WTC11 (cell line): ENCODE measurements at regions not wholly inside any gene's neighbourhood (a gene's known extent, or its start where the extent isn't known, plus 50 kb on each side); places are given as distances from the start of the nearest gene placed in this dataset.

Source experiments
- ATAC-seq: fragments of 200-7000 bp; cut with Tn5 transposase; 2 replicates; pipeline ENCODE4 v1.10.0; 2021; ENCODE audit warnings: mild to moderate bottlenecking, moderate library complexity
- CTCF ChIA-PET: fragments of 300-600 bp; sonication (Branson Sonifier 250); formaldehyde crosslinking; loops from one replicate; lab custom pipeline; 2021; ENCODE audit warnings: antibody characterized with exemption; lab: Charles Lee
- POLR2A ChIA-PET: fragments of 350-600 bp; sonication (Branson Sonifier 250); formaldehyde crosslinking; loops from one replicate; lab custom pipeline; 2021; ENCODE audit warnings: antibody characterized with exemption; lab: Charles Lee
- DNase-seq: peaks from one replicate; pipeline ENCODE4 v3.0.0; 2021; ENCODE audit warnings: low spot score
- H3K27ac Mint-ChIP-seq: 2 replicates; pipeline ENCODE4 v1.8.0; 2021; ENCODE audit warnings: mixed read lengths
- H3K27me3 Mint-ChIP-seq: 2 replicates; pipeline ENCODE4 v1.8.0; 2021; ENCODE audit warnings: low read depth, mild to moderate bottlenecking, moderate library complexity, mixed read lengths
- H3K36me3 Mint-ChIP-seq: 2 replicates; pipeline ENCODE4 v1.8.0; 2021; ENCODE audit warnings: mixed read lengths
- H3K4me1 Mint-ChIP-seq: 2 replicates; pipeline ENCODE4 v1.8.0; 2022; ENCODE audit warnings: mixed read lengths
- H3K4me3 Mint-ChIP-seq: 2 replicates; pipeline ENCODE4 v1.8.0; 2021; ENCODE audit warnings: mild to moderate bottlenecking, moderate library complexity, mixed read lengths
- H3K9me3 Mint-ChIP-seq: 2 replicates; pipeline ENCODE4 v1.8.0; 2021; ENCODE audit warnings: mixed read lengths
- ATF1 ChIP-seq: sonication (generic); formaldehyde crosslinking; IDR thresholded peaks from 2 replicates; pipeline ENCODE4 v1.8.1; 2023; ENCODE audit warnings: mild to moderate bottlenecking, moderate library complexity, missing genetic modification reagents
- E2F5 ChIP-seq: sonication (generic); formaldehyde crosslinking; IDR thresholded peaks from 2 replicates; pipeline ENCODE4 v1.8.1; 2022; ENCODE audit warnings: mild to moderate bottlenecking, moderate library complexity, missing genetic modification reagents
- ELF4 ChIP-seq: sonication (generic); formaldehyde crosslinking; IDR thresholded peaks from 2 replicates; pipeline ENCODE4 v1.8.1; 2022; ENCODE audit warnings: low read depth, mild to moderate bottlenecking, moderate library complexity, missing genetic modification reagents
- ESRRA ChIP-seq: sonication (generic); formaldehyde crosslinking; IDR thresholded peaks from 2 replicates; pipeline ENCODE4 v1.8.1; 2022; ENCODE audit warnings: mild to moderate bottlenecking, missing genetic modification reagents, borderline replicate concordance
- FOXK1 ChIP-seq: sonication (generic); formaldehyde crosslinking; IDR thresholded peaks from 2 replicates; pipeline ENCODE4 v1.8.0; 2022; ENCODE audit warnings: mild to moderate bottlenecking, moderate library complexity, missing genetic modification reagents
- FOXP4 ChIP-seq: sonication (generic); formaldehyde crosslinking; IDR thresholded peaks from 2 replicates; pipeline ENCODE4 v1.8.0; 2022; ENCODE audit warnings: mild to moderate bottlenecking, missing genetic modification reagents
- GRHL2 ChIP-seq: fragments of 250-450 bp; sonication (Bioruptor Pico); IDR thresholded peaks from 2 replicates; pipeline ENCODE4 v1.8.0; 2022; ENCODE audit warnings: mild to moderate bottlenecking, moderate library complexity; ENCODE audit not compliant: insufficient replicate concordance, severe bottlenecking
- IRF2 ChIP-seq: sonication (generic); formaldehyde crosslinking; IDR thresholded peaks from 2 replicates; pipeline ENCODE4 v1.8.0; 2022; ENCODE audit warnings: low read depth, missing genetic modification reagents, borderline replicate concordance
- MYBL2 ChIP-seq: sonication (generic); formaldehyde crosslinking; IDR thresholded peaks from 2 replicates; pipeline ENCODE4 v1.8.1; 2023; ENCODE audit warnings: mild to moderate bottlenecking, moderate library complexity, missing genetic modification reagents
- NR3C1 ChIP-seq: sonication (generic); formaldehyde crosslinking; conservative IDR thresholded peaks from 2 replicates; pipeline ENCODE4 v1.8.1; 2023; ENCODE audit warnings: low read depth, mild to moderate bottlenecking, missing genetic modification reagents
- RORB ChIP-seq: fragments of 250-450 bp; sonication (Bioruptor Pico); IDR thresholded peaks from 2 replicates; pipeline ENCODE4 v1.9.0; 2021; ENCODE audit warnings: mild to moderate bottlenecking
- SMAD3 ChIP-seq: sonication (generic); formaldehyde crosslinking; IDR thresholded peaks from 2 replicates; pipeline ENCODE4 v1.8.0; 2022; ENCODE audit warnings: missing genetic modification reagents, mild to moderate bottlenecking, borderline replicate concordance
- SMAD4 ChIP-seq: sonication (generic); formaldehyde crosslinking; IDR thresholded peaks from 2 replicates; pipeline ENCODE4 v1.8.0; 2022; ENCODE audit warnings: mild to moderate bottlenecking, missing genetic modification reagents
- ZMAT4 ChIP-seq: fragments of 250-450 bp; sonication (Bioruptor Pico); IDR thresholded peaks from 2 replicates; pipeline ENCODE4 v1.9.0; 2021; ENCODE audit warnings: mild to moderate bottlenecking
- ZNF138 ChIP-seq: sonication (generic); formaldehyde crosslinking; conservative IDR thresholded peaks from 2 replicates; pipeline ENCODE4 v1.8.1; 2022; ENCODE audit warnings: mild to moderate bottlenecking, moderate library complexity, missing genetic modification reagents
- ZNF396 ChIP-seq: fragments of 250-450 bp; sonication (Bioruptor Pico); IDR thresholded peaks from 2 replicates; pipeline ENCODE4 v1.8.0; 2021; ENCODE audit warnings: mild to moderate bottlenecking, moderate library complexity, borderline replicate concordance
- ZNF425 ChIP-seq: fragments of 250-450 bp; sonication (Bioruptor Pico); conservative IDR thresholded peaks from 2 replicates; pipeline ENCODE4 v1.9.0; 2021; ENCODE audit warnings: mild to moderate bottlenecking

- TF ChIP-seq ESRRA (CRISPR knock-in tag) (no peak), IRF2 (CRISPR knock-in tag) (no peak)
Observed at GRCh38 chr7:144975882-144976281, 140.0 kb upstream of the TPK1 start (continued).

- Mint-ChIP-seq H3K9me3 (no peaks in the 10 kb centered on the region), H3K36me3 (no peaks in the 10 kb centered on the region), H3K4me3 (no peak overlapping the region), H3K27me3 (no peaks in the 10 kb centered on the region), H3K4me1 (peaks cover 21% of the 10 kb centered on the region)
- CTCF ChIA-PET: no interaction called here
- POLR2A ChIA-PET: no interaction called here
- ATAC-seq (no peak), DNase-seq (no peak)
- TF ChIP-seq E2F5 (CRISPR knock-in tag) (no peak), ELF4 (CRISPR knock-in tag) (no peak), MYBL2 (CRISPR knock-in tag) (no peak), ZMAT4 (no peak)
- TF ChIP-seq, all 79 proteins: peak for 0
- H3K27ac Mint-ChIP-seq: no peak overlapping the region
Observed at GRCh38 chr7:144969787-144970186, 133.9 kb upstream of the TPK1 start.

- ChIA-PET POLR2A (no interaction called here), CTCF (no interaction called here)
- H3K36me3 Mint-ChIP-seq: peaks cover 4% of the 10 kb centered on the region; the same call in 1 of the 2 replicates
- H3K9me3 Mint-ChIP-seq: peaks cover 6% of the 10 kb centered on the region
- no peak for ATAC-seq
- TF ChIP-seq ZNF396 (CRISPR knock-in tag) (no peak), FOXP4 (CRISPR knock-in tag) (no peak), ATF1 (CRISPR knock-in tag) (no peak), NR3C1 (no peak), E2F5 (CRISPR knock-in tag) (no peak), ZNF138 (CRISPR knock-in tag) (no peak), RORB (CRISPR knock-in tag) (no peak), GRHL2 (no peak)
- no peak overlapping the region for H3K4me3 Mint-ChIP-seq
- DNase-seq: no peak
- no peaks in the 10 kb centered on the region for H3K27me3 Mint-ChIP-seq
- peaks cover 24% of the 10 kb centered on the region for H3K4me1 Mint-ChIP-seq
- no peak overlapping the region for H3K27ac Mint-ChIP-seq
Observed at GRCh38 chr7:144960763-144961162, 124.9 kb upstream of the TPK1 start.

GRCh38 chr7:144957998-144958397, 122.1 kb upstream of the TPK1 start:
- Mint-ChIP-seq H3K27me3 (no peaks in the 10 kb centered on the region; the same call in 1 of the 2 replicates), H3K9me3 (peaks cover 27% of the 10 kb centered on the region), H3K36me3 (peaks cover 25% of the 10 kb centered on the region), H3K27ac (no peak overlapping the region), H3K4me1 (peaks cover 24% of the 10 kb centered on the region), H3K4me3 (no peak overlapping the region)
- ChIA-PET CTCF (no interaction called here), POLR2A (no interaction called here)
- DNase-seq (peak; percentile 19), ATAC-seq (peak; percentile 64; the same call in 1 of the 2 replicates)
- TF ChIP-seq FOXK1 (CRISPR knock-in tag) (no peak), SMAD3 (CRISPR knock-in tag) (no peak), ZNF425 (CRISPR knock-in tag) (no peak), NR3C1 (no peak), FOXP4 (CRISPR knock-in tag) (no peak), ATF1 (CRISPR knock-in tag) (no peak), SMAD4 (CRISPR knock-in tag) (no peak)
